ENCODE measurements at regions not wholly inside any gene's neighbourhood (a gene's known extent, or its start where the extent isn't known, plus 50 kb on each side); places are given as distances from the start of the nearest gene placed in this dataset.

DNA sequence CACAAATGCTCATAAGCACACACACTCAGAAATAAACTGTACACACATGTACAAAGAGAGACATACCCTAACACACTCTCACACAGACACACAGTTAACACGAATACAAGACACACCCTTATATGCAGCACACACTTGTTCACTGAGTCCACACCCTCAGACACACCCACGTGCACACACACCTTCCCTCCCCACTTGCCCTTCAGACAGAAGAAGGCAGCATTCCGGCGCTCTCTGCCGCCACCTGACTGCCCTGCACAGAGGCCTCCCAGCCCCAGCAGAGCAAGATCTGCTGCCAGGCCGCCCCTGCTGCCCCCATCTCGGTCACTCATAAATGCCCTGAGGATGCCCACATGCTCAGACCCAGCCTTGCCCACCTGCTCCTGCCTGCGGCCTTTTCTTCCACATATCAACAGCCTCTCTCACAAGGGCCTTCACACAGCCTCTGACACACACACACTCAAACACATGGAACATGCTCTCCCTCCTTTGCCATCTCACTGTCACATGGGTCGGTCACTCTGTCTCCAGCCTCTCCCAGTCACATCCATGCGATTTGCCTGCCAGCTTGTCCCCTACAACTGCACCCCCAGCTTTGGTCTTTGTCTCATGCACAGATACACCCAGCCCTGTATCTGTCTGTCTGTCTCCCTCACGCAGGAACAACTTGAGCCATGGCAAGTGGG is 71.1 kb downstream of the EPHB3 start:
- intact Hi-C loops (cut with DNase I), result no loop called here
- DNase-seq, result peak in 1 of 10 donors; percentile 70

All from posterior cingulate gyrus (tissue), 11 donors.